Epithelial cell of esophagus (primary cell): ENCODE measurements at regions not wholly inside any gene's neighbourhood (a gene's known extent, or its start where the extent isn't known, plus 50 kb on each side); places are given as distances from the start of the nearest gene placed in this dataset.
"Not testable (repeated sequence)": the region's sequence is repeated elsewhere in the genome, so short reads cannot be mapped to it uniquely, and the experiment has no call there.

Experiments
- DNase-seq: peaks from one replicate; pipeline ENCODE4 v3.0.0; 2010; ENCODE audit warnings: low read depth
- H3K4me3 ChIP-seq: 2 replicates; pipeline ENCODE4 v1.5.1; 2011; ENCODE audit warnings: mild to moderate bottlenecking, low read length, control low read depth
- CTCF ChIP-seq: IDR thresholded peaks from 2 replicates; pipeline ENCODE4 v1.5.1; 2011; ENCODE audit warnings: low read depth, mild to moderate bottlenecking, low read length, control low read depth, inconsistent platforms; ENCODE audit not compliant: insufficient read depth; ENCODE audit errors: missing control alignments

- no peak for DNase-seq
- no peak for TF ChIP-seq CTCF
- no peak overlapping the region for H3K4me3 ChIP-seq
Measured at GRCh38 chr7:46059308-46060020, 138.4 kb upstream of the IGFBP3 start.

- no peak overlapping the region for H3K4me3 ChIP-seq
- no peak for TF ChIP-seq CTCF
- peak; percentile 67 for DNase-seq
Measured at GRCh38 chr7:46058086-46058823, 137.2 kb upstream of the IGFBP3 start.

GRCh38 chr7:46054915-46055314 is 133.8 kb upstream of the IGFBP3 start:
- no peak overlapping the region for H3K4me3 ChIP-seq
- no peak for DNase-seq
- no peak for TF ChIP-seq CTCF

GRCh38 chr7:46054272-46054671 is 133.2 kb upstream of the IGFBP3 start:
- no peak overlapping the region for H3K4me3 ChIP-seq
- DNase-seq: no peak
- TF ChIP-seq CTCF: no peak

- no peak for DNase-seq
- H3K4me3 ChIP-seq: no peak overlapping the region
- no peak for TF ChIP-seq CTCF
Measured at GRCh38 chr7:46047581-46047980, 126.5 kb upstream of the IGFBP3 start.

- H3K4me3 ChIP-seq, DNase-seq: not testable (repeated sequence)
Measured at GRCh38 chr7:46043338-46043737, 122.3 kb upstream of the IGFBP3 start.

GRCh38 chr7:46039813-46040212 is 118.7 kb upstream of the IGFBP3 start:
- DNase-seq, H3K4me3 ChIP-seq: not testable (repeated sequence)

- DNase-seq: peak; percentile 31
- no peak overlapping the region for H3K4me3 ChIP-seq
- TF ChIP-seq CTCF: no peak
Measured at GRCh38 chr7:46035166-46035565, 114.1 kb upstream of the IGFBP3 start.
